Endodermal cell (in vitro differentiated cells): ENCODE measurements at regions not wholly inside any gene's neighbourhood (a gene's known extent, or its start where the extent isn't known, plus 50 kb on each side); places are given as distances from the start of the nearest gene placed in this dataset.

Experiments used
- DNase-seq: peaks from one replicate; pipeline ENCODE4 v3.0.0-alpha.2; 2017
- H3K27ac ChIP-seq: 2 replicates; pipeline ENCODE4 v1.5.1; 2013; ENCODE audit warnings: mild to moderate bottlenecking, low read depth, low read length, moderate library complexity
- H3K27me3 ChIP-seq: 2 replicates; pipeline ENCODE4 v1.6.1; 2013; ENCODE audit warnings: mild to moderate bottlenecking, low read length, moderate library complexity; ENCODE audit not compliant: insufficient read depth, control insufficient read depth, poor library complexity, severe bottlenecking
- H3K36me3 ChIP-seq: 2 replicates; pipeline ENCODE4 v1.7.0; 2013; ENCODE audit warnings: mild to moderate bottlenecking, low read length, moderate library complexity; ENCODE audit not compliant: control insufficient read depth, insufficient read depth
- H3K4me1 ChIP-seq: one replicate; pipeline ENCODE4 v1.7.0; 2013; ENCODE audit warnings: low read length; ENCODE audit not compliant: control insufficient read depth, insufficient read depth
- H3K4me3 ChIP-seq: 2 replicates; pipeline ENCODE4 v1.5.1; 2013; ENCODE audit warnings: mild to moderate bottlenecking, low read length, moderate library complexity
- H3K9ac ChIP-seq: 2 replicates; pipeline ENCODE4 v1.6.1; 2013; ENCODE audit warnings: mild to moderate bottlenecking, low read length, moderate library complexity; ENCODE audit not compliant: poor library complexity, severe bottlenecking; ENCODE audit errors: extremely low read depth
- H3K9me3 ChIP-seq: 2 replicates; pipeline ENCODE4 v1.6.1; 2013; ENCODE audit warnings: mild to moderate bottlenecking, low read length, moderate library complexity; ENCODE audit not compliant: control insufficient read depth
- H3K27ac Mint-ChIP-seq: 2 replicates; pipeline ENCODE4 v1.8.0; 2020; ENCODE audit warnings: mixed read lengths
- H3K27me3 Mint-ChIP-seq: 2 replicates; pipeline ENCODE4 v1.8.0; 2021; ENCODE audit warnings: mild to moderate bottlenecking, mixed read lengths; ENCODE audit not compliant: insufficient read depth
- H3K36me3 Mint-ChIP-seq: 2 replicates; pipeline ENCODE4 v1.8.0; 2020; ENCODE audit warnings: low read depth, mixed read lengths
- H3K4me1 Mint-ChIP-seq: 2 replicates; pipeline ENCODE4 v1.8.0; 2020; ENCODE audit warnings: mixed read lengths
- H3K4me3 Mint-ChIP-seq: 2 replicates; pipeline ENCODE4 v1.8.0; 2020; ENCODE audit warnings: mild to moderate bottlenecking, moderate library complexity, mixed read lengths
- H3K9me3 Mint-ChIP-seq: 2 replicates; pipeline ENCODE4 v1.8.0; 2020; ENCODE audit warnings: mild to moderate bottlenecking, mixed read lengths
- CTCF ChIP-seq: fragments of 200-600 bp; sonication (generic); conservative IDR thresholded peaks from 2 replicates; pipeline ENCODE4 v1.5.0; 2021; ENCODE audit warnings: antibody characterized with exemption, mild to moderate bottlenecking
- WGBS, 2 experiments: methylation state at CpG; one replicate each; pipeline versions ENCODE4 v1.1.5 to v1.1.7; 2013; ENCODE audit warnings: missing lambda C conversion rate in 2 of 2, mixed read lengths in 1 of 2; ENCODE audit not compliant: insufficient coverage in 1 of 2, insufficient read length in 1 of 2; 5-methylcytosine and 5-hydroxymethylcytosine counted together

GRCh38 chr10:58918887-58919286 is 257.6 kb upstream of the PHYHIPL start:
- Mint-ChIP-seq H3K4me3 (no peak overlapping the region), H3K27me3 (no peaks in the 10 kb centered on the region), H3K27ac (no peak overlapping the region), H3K36me3 (no peaks in the 10 kb centered on the region), H3K4me1 (peaks cover 5% of the 10 kb centered on the region), H3K9me3 (no peaks in the 10 kb centered on the region)
- DNase-seq, result no peak
- Histone ChIP-seq H3K4me1 (no peaks in the 10 kb centered on the region), H3K27ac (no peak overlapping the region), H3K9ac (no peak overlapping the region), H3K36me3 (no peaks in the 10 kb centered on the region), H3K27me3 (no peaks in the 10 kb centered on the region), H3K4me3 (no peak overlapping the region), H3K9me3 (no peaks in the 10 kb centered on the region)
- no peak for TF ChIP-seq CTCF
- WGBS, 2 experiments, result 100% methylated on average over 2 of the region's 2 CpGs; no CpG with 5 or more reads in 1 of the 2 experiments

- Histone ChIP-seq H3K27me3 (no peaks in the 10 kb centered on the region), H3K4me3 (no peak overlapping the region), H3K9ac (no peak overlapping the region), H3K27ac (no peak overlapping the region), H3K36me3 (no peaks in the 10 kb centered on the region), H3K4me1 (no peaks in the 10 kb centered on the region), H3K9me3 (no peaks in the 10 kb centered on the region)
- WGBS, 2 experiments, result 17 to 45% methylated on average over 2 to 3 of the region's 3 CpGs
- no peaks in the 10 kb centered on the region for H3K27me3 Mint-ChIP-seq
- no peaks in the 10 kb centered on the region for H3K9me3 Mint-ChIP-seq
- TF ChIP-seq CTCF, result no peak
- H3K4me3 Mint-ChIP-seq, result no peak overlapping the region
- DNase-seq, result no peak
- H3K4me1 Mint-ChIP-seq, result peaks cover 5% of the 10 kb centered on the region
- H3K27ac Mint-ChIP-seq, result no peak overlapping the region
- H3K36me3 Mint-ChIP-seq, result no peaks in the 10 kb centered on the region
These were observed 256.4 kb upstream of the PHYHIPL start for GRCh38 chr10:58919927-58920654.

- no peaks in the 10 kb centered on the region for H3K27me3 ChIP-seq
- DNase-seq, result no peak
- no peaks in the 10 kb centered on the region for H3K9me3 Mint-ChIP-seq
- no peaks in the 10 kb centered on the region for H3K27me3 Mint-ChIP-seq
- no peak overlapping the region for H3K4me3 ChIP-seq
- H3K9ac ChIP-seq, result no peak overlapping the region
- peaks cover 5% of the 10 kb centered on the region for H3K4me1 Mint-ChIP-seq
- TF ChIP-seq CTCF, result no peak
- no peak overlapping the region for H3K27ac Mint-ChIP-seq
- no peaks in the 10 kb centered on the region for H3K4me1 ChIP-seq
- no peaks in the 10 kb centered on the region for H3K36me3 ChIP-seq
- no peaks in the 10 kb centered on the region for H3K36me3 Mint-ChIP-seq
- no peaks in the 10 kb centered on the region for H3K9me3 ChIP-seq
- H3K27ac ChIP-seq, result no peak overlapping the region
- no peak overlapping the region for H3K4me3 Mint-ChIP-seq
These were observed 255.8 kb upstream of the PHYHIPL start for GRCh38 chr10:58920655-58921003.
